ENCODE measurements at regions not wholly inside any gene's neighbourhood (a gene's known extent, or its start where the extent isn't known, plus 50 kb on each side); places are given as distances from the start of the nearest gene placed in this dataset.

GRCh38 chr1:232162001-232162400 lies 467.9 kb downstream of the SIPA1L2 start:
- TF ChIP-seq CTCF (IDR thresholded peaks at IDR 0.05) (no peak), ZNF317 (CRISPR knock-in tag; IDR thresholded peaks at IDR 0.05; ENCODE audit: borderline replicate concordance, low read depth) (no peak), MAX (CRISPR knock-in tag; IDR thresholded peaks at IDR 0.05) (no peak), SOX15 (CRISPR knock-in tag; IDR thresholded peaks at IDR 0.05) (no peak), NFE2L1 (CRISPR knock-in tag; IDR thresholded peaks at IDR 0.05) (no peak), NR2C2 (CRISPR knock-in tag; IDR thresholded peaks at IDR 0.05) (no peak), GTF2I (CRISPR knock-in tag; conservative IDR thresholded peaks at IDR 0.05) (no peak), ZBTB43 (CRISPR knock-in tag; IDR thresholded peaks at IDR 0.05) (no peak)
